ENCODE measurements at regions not wholly inside any gene's neighbourhood (a gene's known extent, or its start where the extent isn't known, plus 50 kb on each side); places are given as distances from the start of the nearest gene placed in this dataset.

DNA sequence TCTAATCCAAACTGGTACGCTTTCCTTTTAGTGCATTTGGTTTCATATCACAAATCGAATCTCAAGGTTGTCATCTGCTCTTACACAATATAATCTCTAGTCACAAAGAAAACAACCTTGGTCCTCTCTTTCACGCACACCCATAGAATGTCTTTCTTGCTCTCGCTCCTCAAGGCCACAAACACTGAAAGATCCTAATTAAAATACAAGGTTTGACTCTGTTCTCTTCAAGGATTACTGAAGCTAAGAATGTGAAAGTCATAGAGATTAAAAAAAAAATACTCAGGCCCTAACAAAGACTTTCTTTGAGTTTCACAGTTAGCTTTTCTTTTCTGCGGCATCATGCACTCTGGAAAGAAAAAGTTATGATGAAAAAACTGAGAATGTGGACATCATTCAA is 891.5 kb downstream of the EFNB2 start:
- Histone ChIP-seq H3K4me2 (ENCODE audit: low read length) (no peak overlapping the region), H3K9me2 (replicated peaks; ENCODE audit: control insufficient read depth, low read length) (no peaks in the 10 kb centered on the region), H3K9me3 (ENCODE audit: control insufficient read depth, insufficient read depth, low read length) (no peaks in the 10 kb centered on the region; the same call in 1 of the 2 replicates), H3K4me1 (ENCODE audit: control insufficient read depth, low read length) (no peaks in the 10 kb centered on the region), H4K20me1 (ENCODE audit: control insufficient read depth, insufficient read depth, low read depth, low read length) (no peaks in the 10 kb centered on the region), H3K36me3 (ENCODE audit: control insufficient read depth, low read length) (no peaks in the 10 kb centered on the region), H3K27ac (ENCODE audit: low read depth, low read length) (no peak overlapping the region), H3K4me3 (ENCODE audit: low read length) (no peak overlapping the region), H3K79me2 (ENCODE audit: control insufficient read depth, low read length) (no peaks in the 10 kb centered on the region), H3K27me3 (ENCODE audit: control insufficient read depth, low read length) (no peaks in the 10 kb centered on the region), H3F3A (ENCODE audit: control insufficient read depth, insufficient read depth) (no peaks in the 10 kb centered on the region)
- TF ChIP-seq EZH2phosphoT487 (IDR thresholded peaks at IDR 0.05; ENCODE audit: borderline replicate concordance, low read length): no peak
- TF ChIP-seq, protein P1, sequence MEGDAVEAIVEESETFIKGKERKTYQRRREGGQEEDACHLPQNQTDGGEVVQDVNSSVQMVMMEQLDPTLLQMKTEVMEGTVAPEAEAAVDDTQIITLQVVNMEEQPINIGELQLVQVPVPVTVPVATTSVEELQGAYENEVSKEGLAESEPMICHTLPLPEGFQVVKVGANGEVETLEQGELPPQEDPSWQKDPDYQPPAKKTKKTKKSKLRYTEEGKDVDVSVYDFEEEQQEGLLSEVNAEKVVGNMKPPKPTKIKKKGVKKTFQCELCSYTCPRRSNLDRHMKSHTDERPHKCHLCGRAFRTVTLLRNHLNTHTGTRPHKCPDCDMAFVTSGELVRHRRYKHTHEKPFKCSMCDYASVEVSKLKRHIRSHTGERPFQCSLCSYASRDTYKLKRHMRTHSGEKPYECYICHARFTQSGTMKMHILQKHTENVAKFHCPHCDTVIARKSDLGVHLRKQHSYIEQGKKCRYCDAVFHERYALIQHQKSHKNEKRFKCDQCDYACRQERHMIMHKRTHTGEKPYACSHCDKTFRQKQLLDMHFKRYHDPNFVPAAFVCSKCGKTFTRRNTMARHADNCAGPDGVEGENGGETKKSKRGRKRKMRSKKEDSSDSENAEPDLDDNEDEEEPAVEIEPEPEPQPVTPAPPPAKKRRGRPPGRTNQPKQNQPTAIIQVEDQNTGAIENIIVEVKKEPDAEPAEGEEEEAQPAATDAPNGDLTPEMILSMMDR (IDR thresholded peaks at IDR 0.05; ENCODE audit: low read depth, low read length, poor library complexity, severe bottlenecking): no peak

DNA sequence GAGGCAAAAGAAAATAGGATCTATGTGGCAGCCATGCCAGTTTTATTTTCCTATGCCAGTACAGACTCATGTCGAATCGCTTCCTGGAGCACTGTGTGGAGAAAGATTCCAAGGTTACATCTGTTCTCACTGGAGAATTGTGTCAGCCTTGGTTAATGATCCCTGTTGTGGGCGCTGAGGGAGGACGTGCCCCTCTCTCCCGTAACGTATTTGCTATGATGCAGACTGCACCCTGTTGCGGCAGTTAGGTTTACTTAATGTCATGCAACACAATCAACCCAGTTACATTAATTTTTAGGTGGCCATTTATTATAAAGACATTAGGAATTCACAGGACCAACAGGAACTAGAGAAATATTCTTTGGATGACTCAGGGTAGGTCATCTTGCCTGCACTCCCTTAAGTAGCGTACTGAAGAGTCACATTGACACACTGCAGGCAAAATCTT is 892.9 kb downstream of the EFNB2 start:
- Histone ChIP-seq H3K9me2 (replicated peaks; ENCODE audit: control insufficient read depth, low read length) (no peaks in the 10 kb centered on the region), H3F3A (ENCODE audit: control insufficient read depth, insufficient read depth) (no peaks in the 10 kb centered on the region), H3K4me2 (ENCODE audit: low read length) (no peak overlapping the region), H3K27ac (ENCODE audit: low read depth, low read length) (no peak overlapping the region), H3K79me2 (ENCODE audit: control insufficient read depth, low read length) (no peaks in the 10 kb centered on the region), H3K4me1 (ENCODE audit: control insufficient read depth, low read length) (no peaks in the 10 kb centered on the region), H4K20me1 (ENCODE audit: control insufficient read depth, insufficient read depth, low read depth, low read length) (no peaks in the 10 kb centered on the region), H3K27me3 (ENCODE audit: control insufficient read depth, low read length) (no peaks in the 10 kb centered on the region), H3K36me3 (ENCODE audit: control insufficient read depth, low read length) (no peaks in the 10 kb centered on the region), H3K9me3 (ENCODE audit: control insufficient read depth, insufficient read depth, low read length) (no peaks in the 10 kb centered on the region), H3K4me3 (ENCODE audit: low read length) (no peak overlapping the region)
- TF ChIP-seq, protein P1 (IDR thresholded peaks at IDR 0.05; ENCODE audit: low read depth, low read length, poor library complexity, severe bottlenecking): no peak
- TF ChIP-seq EZH2phosphoT487 (IDR thresholded peaks at IDR 0.05; ENCODE audit: borderline replicate concordance, low read length): no peak

DNA sequence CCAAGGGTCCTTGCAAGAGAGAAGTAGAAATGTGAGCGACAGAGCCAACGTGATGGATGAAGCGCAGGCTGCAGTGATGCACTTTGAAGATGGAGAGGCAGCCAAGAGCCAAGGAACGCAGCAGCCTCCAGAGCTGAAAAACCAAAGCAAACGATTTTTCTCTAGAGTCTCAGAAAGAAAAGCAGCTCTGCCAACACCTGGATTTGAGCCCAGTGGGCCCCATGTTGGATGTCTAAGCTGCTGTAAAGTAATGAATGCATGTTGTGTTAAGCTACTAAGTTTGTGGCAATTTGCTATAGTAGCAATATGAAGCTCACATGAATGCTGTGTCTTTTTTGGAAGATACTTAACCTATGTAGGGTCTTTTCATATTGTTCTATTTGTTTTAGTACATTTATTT is 894.3 kb downstream of the EFNB2 start:
- Histone ChIP-seq H3K79me2 (ENCODE audit: control insufficient read depth, low read length) (no peaks in the 10 kb centered on the region), H3K4me2 (ENCODE audit: low read length) (no peak overlapping the region), H4K20me1 (ENCODE audit: control insufficient read depth, insufficient read depth, low read depth, low read length) (no peaks in the 10 kb centered on the region), H3K4me3 (ENCODE audit: low read length) (no peak overlapping the region), H3K27ac (ENCODE audit: low read depth, low read length) (no peak overlapping the region), H3K36me3 (ENCODE audit: control insufficient read depth, low read length) (no peaks in the 10 kb centered on the region), H3K4me1 (ENCODE audit: control insufficient read depth, low read length) (no peaks in the 10 kb centered on the region), H3K27me3 (ENCODE audit: control insufficient read depth, low read length) (no peaks in the 10 kb centered on the region), H3K9me2 (replicated peaks; ENCODE audit: control insufficient read depth, low read length) (no peaks in the 10 kb centered on the region), H3K9me3 (ENCODE audit: control insufficient read depth, insufficient read depth, low read length) (no peaks in the 10 kb centered on the region), H3F3A (ENCODE audit: control insufficient read depth, insufficient read depth) (no peaks in the 10 kb centered on the region)
- TF ChIP-seq, protein P1 (IDR thresholded peaks at IDR 0.05; ENCODE audit: low read depth, low read length, poor library complexity, severe bottlenecking): no peak
- no peak for TF ChIP-seq EZH2phosphoT487 (IDR thresholded peaks at IDR 0.05; ENCODE audit: borderline replicate concordance, low read length)
